HepG2 (cell line): ENCODE measurements at regions not wholly inside any gene's neighbourhood (a gene's known extent, or its start where the extent isn't known, plus 50 kb on each side); places are given as distances from the start of the nearest gene placed in this dataset.

Source experiments
- ATAC-seq: fragments of 200-7000 bp; cut with Tn5 transposase; 3 replicates; pipeline ENCODE4 v1.9.1; 2020; ENCODE audit warnings: mild to moderate bottlenecking, moderate library complexity
- BruUV-seq: library from RNA; stranded (reverse); fragments of 400-500 nt; replicated peaks from 2 replicates; lab custom pipeline; 2021; lab: Mats Ljungman, UMichigan
- CTCF ChIA-PET: fragments of 300-600 bp; formaldehyde crosslinking; extraction: SDS; loops from one replicate; lab custom pipeline; 2021; ENCODE audit warnings: low total read pairs, inconsistent platforms, low intra/inter-chr PET ratio; lab: Yijun Ruan, JAX
- POLR2A ChIA-PET: fragments of 350-600 bp; sonication (Branson Sonifier 250); formaldehyde crosslinking; loops from one replicate; lab custom pipeline; 2020; ENCODE audit warnings: antibody characterized with exemption, inconsistent platforms; lab: Yijun Ruan, JAX
- DNase-seq: peaks from one replicate; pipeline ENCODE4 v3.0.0-alpha.2; 2015; ENCODE audit warnings: low spot score
- FAIRE-seq: peaks from 3 replicates; lab custom pipeline; 2011; peaks lifted over from hg19 to GRCh38; lab: Jason Lieb, UNC
- H2AFZ ChIP-seq: one replicate; pipeline ENCODE4 v1.6.1; 2011; ENCODE audit warnings: low read length, inconsistent platforms
- H3K27ac ChIP-seq: fragments of 300-600 bp; 3 replicates; pipeline ENCODE4 v1.8.0; 2011; ENCODE audit warnings: mixed run types, mild to moderate bottlenecking, mixed read lengths, low read length, inconsistent platforms; ENCODE audit not compliant: insufficient read depth; ENCODE audit errors: extremely low read length
- H3K27me3 ChIP-seq, 2 experiments: fragments of 200-600 bp in 1 of 2; 2 replicates in 1 of 2; 3 replicates in 1 of 2; pipeline versions ENCODE4 v1.6.0 to v1.8.0; 2011; ENCODE audit warnings: low read length in 2 of 2, mild to moderate bottlenecking in 2 of 2, moderate library complexity in 2 of 2, inconsistent platforms in 1 of 2; ENCODE audit not compliant: insufficient read depth in 2 of 2, control insufficient read depth in 1 of 2
- H3K36me3 ChIP-seq, 2 experiments: fragments of 200-600 bp in 1 of 2; replicated peaks in 1 of 2; 2 replicates in 1 of 2; 3 replicates in 1 of 2; pipeline versions ENCODE4 v1.5.1 to v1.8.0; 2011; ENCODE audit warnings: low read length in 2 of 2, inconsistent platforms in 1 of 2; ENCODE audit not compliant: insufficient read depth in 2 of 2, control insufficient read depth in 1 of 2
- H3K4me1 ChIP-seq: 2 replicates; pipeline ENCODE4 v1.5.1; 2012; ENCODE audit warnings: low read length, inconsistent platforms; ENCODE audit not compliant: insufficient read depth
- H3K4me2 ChIP-seq: 2 replicates; pipeline ENCODE4 v1.6.0; 2011; ENCODE audit warnings: low read depth, low read length, inconsistent platforms
- H3K4me3 ChIP-seq, 3 experiments: fragments of 200-600 bp in 1 of 3; sonication (generic), shearing (Covaris generic) in 1 of 3; replicated peaks in 1 of 3; 2 replicates each; pipeline ENCODE4 v1.5.1; 2011 to 2016; ENCODE audit warnings: low read length in 3 of 3, inconsistent platforms in 2 of 3, low read depth in 2 of 3, mild to moderate bottlenecking in 2 of 3, control low read depth in 1 of 3, mixed read lengths in 1 of 3; ENCODE audit not compliant: insufficient read depth in 1 of 3
- H3K79me2 ChIP-seq: one replicate; pipeline ENCODE4 v1.6.1; 2011; ENCODE audit warnings: low read length, inconsistent platforms; ENCODE audit not compliant: insufficient read depth
- H3K9ac ChIP-seq: 2 replicates; pipeline ENCODE4 v1.6.0; 2011; ENCODE audit warnings: mild to moderate bottlenecking, low read depth, low read length, inconsistent platforms; ENCODE audit not compliant: insufficient read depth
- H3K9me3 ChIP-seq: 2 replicates; pipeline ENCODE4 v1.5.1; 2012; ENCODE audit warnings: mild to moderate bottlenecking, low read length
- H4K20me1 ChIP-seq: 2 replicates; pipeline ENCODE4 v1.6.0; 2011; ENCODE audit warnings: inconsistent platforms, mild to moderate bottlenecking, low read length, moderate library complexity; ENCODE audit not compliant: insufficient read depth
- DMAP1 ChIP-seq: IDR thresholded peaks from 2 replicates; pipeline ENCODE4 v1.6.1; 2016
- ETV6 ChIP-seq: sonication (generic); formaldehyde crosslinking; conservative IDR thresholded peaks from 2 replicates; pipeline ENCODE4 v1.4.0; 2020; ENCODE audit warnings: missing genetic modification reagents
- HIVEP1 ChIP-seq: sonication (generic); formaldehyde crosslinking; IDR thresholded peaks from 2 replicates; pipeline ENCODE4 v1.4.0; 2020; ENCODE audit warnings: mild to moderate bottlenecking, missing genetic modification reagents
- HOXA3 ChIP-seq: sonication (generic); formaldehyde crosslinking; IDR thresholded peaks from 2 replicates; pipeline ENCODE4 v1.5.0; 2020; ENCODE audit warnings: missing genetic modification reagents
- PCBP1 ChIP-seq: fragments of 200-400 bp; formaldehyde crosslinking; IDR thresholded peaks from 2 replicates; pipeline ENCODE4 v1.6.1; 2017; ENCODE audit warnings: mild to moderate bottlenecking, low read depth, low read length, borderline replicate concordance
- WGBS: methylation state at CpG from one replicate; pipeline ENCODE4 v1.1.6; 2017; ENCODE audit warnings: low lambda C conversion rate; 5-methylcytosine and 5-hydroxymethylcytosine counted together
- in situ Hi-C: cut with HindIII; loops from 2 replicates; pipeline ENCODE4 v1.10.0; 2017; ENCODE audit warnings: low pct_unique_long_range_greater_than_20kb; ENCODE audit not compliant: extremely low pct_ligation_motif_present
- intact Hi-C: fragments of 100-400 bp; cut with micrococcal nuclease; formaldehyde crosslinking; loops from one replicate; pipeline ENCODE4 v1.10.0; 2022; ENCODE audit not compliant: unreplicated experiment
- TF ChIP-seq, protein P1 (sequence below): sonication (generic); formaldehyde crosslinking; IDR thresholded peaks from 2 replicates; pipeline ENCODE4 v1.5.0; 2020; ENCODE audit warnings: mild to moderate bottlenecking, missing genetic modification reagents
- TF ChIP-seq, protein P2 (sequence below): sonication (generic); formaldehyde crosslinking; conservative IDR thresholded peaks from 2 replicates; pipeline ENCODE4 v1.4.0; 2020; ENCODE audit warnings: missing genetic modification reagents

GRCh38 chr2:224160917-224161316 lies 121.8 kb upstream of the SERPINE2 start:
- in situ Hi-C loops: no loop called here
- CTCF ChIA-PET: no interaction called here
- intact Hi-C loops: no loop called here
- H4K20me1 ChIP-seq: no peaks in the 10 kb centered on the region
- no peak overlapping the region for H3K4me2 ChIP-seq
- H3K9ac ChIP-seq: no peak overlapping the region
- no peaks in the 10 kb centered on the region for H3K79me2 ChIP-seq
- FAIRE-seq (no peak), ATAC-seq (no peak), DNase-seq (no peak)
- WGBS: 30% methylated on average over 1 of the region's 1 CpG
- H3K27me3 ChIP-seq: peaks cover 0 to 35% of the 10 kb centered on the region in 2 experiments; a peak in 4 of 5 replicates
- H3K9me3 ChIP-seq: no peaks in the 10 kb centered on the region
- H3K27ac ChIP-seq: no peak overlapping the region
- no peaks in the 10 kb centered on the region for H3K36me3 ChIP-seq
- 0 out of 2 replicates have a peak, but pooled peaks cover 2% of the 10 kb centered on the region for H3K4me1 ChIP-seq
- POLR2A ChIA-PET: interaction anchor here (1.1 kb wide), 1 partner anchor 14 kb away, joined by 3 read pairs; no protein-coding TSS in a partner anchor
- H3K4me3 ChIP-seq: no peak overlapping the region
- no peak overlapping the region for H2AFZ ChIP-seq
- TF ChIP-seq PCBP1 (no peak), HOXA3 (no peak), ETV6 (CRISPR knock-in tag) (no peak), DMAP1 (CRISPR knock-in tag) (no peak), HIVEP1 (CRISPR knock-in tag) (no peak)
- TF ChIP-seq, protein P1, sequence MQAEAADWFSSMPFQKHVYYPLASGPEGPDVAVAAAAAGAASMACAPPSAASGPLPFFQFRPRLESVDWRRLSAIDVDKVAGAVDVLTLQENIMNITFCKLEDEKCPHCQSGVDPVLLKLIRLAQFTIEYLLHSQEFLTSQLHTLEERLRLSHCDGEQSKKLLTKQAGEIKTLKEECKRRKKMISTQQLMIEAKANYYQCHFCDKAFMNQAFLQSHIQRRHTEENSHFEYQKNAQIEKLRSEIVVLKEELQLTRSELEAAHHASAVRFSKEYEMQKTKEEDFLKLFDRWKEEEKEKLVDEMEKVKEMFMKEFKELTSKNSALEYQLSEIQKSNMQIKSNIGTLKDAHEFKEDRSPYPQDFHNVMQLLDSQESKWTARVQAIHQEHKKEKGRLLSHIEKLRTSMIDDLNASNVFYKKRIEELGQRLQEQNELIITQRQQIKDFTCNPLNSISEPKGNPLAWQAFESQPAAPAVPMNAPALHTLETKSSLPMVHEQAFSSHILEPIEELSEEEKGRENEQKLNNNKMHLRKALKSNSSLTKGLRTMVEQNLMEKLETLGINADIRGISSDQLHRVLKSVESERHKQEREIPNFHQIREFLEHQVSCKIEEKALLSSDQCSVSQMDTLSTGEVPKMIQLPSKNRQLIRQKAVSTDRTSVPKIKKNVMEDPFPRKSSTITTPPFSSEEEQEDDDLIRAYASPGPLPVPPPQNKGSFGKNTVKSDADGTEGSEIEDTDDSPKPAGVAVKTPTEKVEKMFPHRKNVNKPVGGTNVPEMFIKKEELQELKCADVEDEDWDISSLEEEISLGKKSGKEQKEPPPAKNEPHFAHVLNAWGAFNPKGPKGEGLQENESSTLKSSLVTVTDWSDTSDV (CRISPR knock-in tag): no peak
- no TSS peak for BruUV-seq

- H3K36me3 ChIP-seq: no peaks in the 10 kb centered on the region
- ATAC-seq: no peak
- no peak for FAIRE-seq
Observed at GRCh38 chr2:224159345-224159928, 120.4 kb upstream of the SERPINE2 start.

More at GRCh38 chr2:224159345-224159928, 120.4 kb upstream of the SERPINE2 start:
- Histone ChIP-seq H3K9me3 (no peaks in the 10 kb centered on the region), H3K4me2 (no peak overlapping the region), H2AFZ (no peak overlapping the region), H3K79me2 (no peaks in the 10 kb centered on the region), H3K27ac (no peak overlapping the region), H3K9ac (no peak overlapping the region), H3K4me1 (0 out of 2 replicates have a peak, but pooled peaks cover 7% of the 10 kb centered on the region), H3K27me3 (peaks cover 0 to 30% of the 10 kb centered on the region in 2 experiments; a peak in 4 of 5 replicates), H3K4me3 (no peak overlapping the region), H4K20me1 (no peaks in the 10 kb centered on the region)
- intact Hi-C loops (no loop called here), in situ Hi-C loops (no loop called here)
- POLR2A ChIA-PET: no interaction called here
- CTCF ChIA-PET: no interaction called here
- BruUV-seq: no TSS peak
- WGBS: 7% methylated on average over 3 of the region's 3 CpGs
- TF ChIP-seq, protein P2, sequence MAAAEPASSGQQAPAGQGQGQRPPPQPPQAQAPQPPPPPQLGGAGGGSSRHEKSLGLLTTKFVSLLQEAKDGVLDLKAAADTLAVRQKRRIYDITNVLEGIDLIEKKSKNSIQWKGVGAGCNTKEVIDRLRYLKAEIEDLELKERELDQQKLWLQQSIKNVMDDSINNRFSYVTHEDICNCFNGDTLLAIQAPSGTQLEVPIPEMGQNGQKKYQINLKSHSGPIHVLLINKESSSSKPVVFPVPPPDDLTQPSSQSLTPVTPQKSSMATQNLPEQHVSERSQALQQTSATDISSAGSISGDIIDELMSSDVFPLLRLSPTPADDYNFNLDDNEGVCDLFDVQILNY (CRISPR knock-in tag): no peak
- no peak for DNase-seq
